PC-9 (cell line): ENCODE measurements at regions not wholly inside any gene's neighbourhood (a gene's known extent, or its start where the extent isn't known, plus 50 kb on each side); places are given as distances from the start of the nearest gene placed in this dataset.
"Not testable (repeated sequence)": the region's sequence is repeated elsewhere in the genome, so short reads cannot be mapped to it uniquely, and the experiment has no call there.

Experiments used
- BruUV-seq: library from RNA; stranded (reverse); fragments of 400-500 nt; replicated peaks from 2 replicates; lab custom pipeline; 2021; lab: Mats Ljungman, UMichigan
- CTCF ChIA-PET: fragments of 300-600 bp; sonication (Branson Sonifier 250); formaldehyde crosslinking; loops from one replicate; lab custom pipeline; 2022; ENCODE audit warnings: antibody characterized with exemption; lab: Charles Lee
- POLR2A ChIA-PET: fragments of 300-600 bp; sonication (Branson Sonifier 250); formaldehyde crosslinking; loops from one replicate; lab custom pipeline; 2022; ENCODE audit warnings: antibody characterized with exemption; ENCODE audit not compliant: unreplicated experiment; lab: Charles Lee
- DNase-seq, 2 experiments: peaks; one replicate each; pipeline versions ENCODE4 v3.0.0 to v3.0.0-alpha.2; 2015 to 2022; ENCODE audit warnings: mixed read lengths in 1 of 2
- H2AFZ ChIP-seq: fragments of 200-600 bp; sonication (generic); 2 replicates; pipeline ENCODE4 v1.8.1; 2017; ENCODE audit warnings: antibody characterized with exemption
- H3F3A ChIP-seq: fragments of 200-600 bp; sonication (generic); 2 replicates; pipeline ENCODE4 v1.8.1; 2017; ENCODE audit warnings: antibody characterized with exemption, mild to moderate bottlenecking, low read depth; ENCODE audit not compliant: insufficient read depth
- H3K27ac ChIP-seq: fragments of 200-600 bp; sonication (generic); 2 replicates; pipeline ENCODE4 v1.6.1; 2016; ENCODE audit warnings: mixed run types
- H3K27me3 ChIP-seq: fragments of 200-600 bp; sonication (generic); 2 replicates; pipeline ENCODE4 v1.6.1; 2016; ENCODE audit warnings: low read depth, mixed run types; ENCODE audit not compliant: insufficient read depth
- H3K36me3 ChIP-seq: fragments of 200-600 bp; sonication (generic); 2 replicates; pipeline ENCODE4 v1.6.1; 2016; ENCODE audit warnings: low read depth, mixed run types
- H3K4me1 ChIP-seq: fragments of 200-600 bp; sonication (generic); replicated peaks from 2 replicates; pipeline ENCODE4 v1.6.1; 2016; ENCODE audit warnings: mixed run types; ENCODE audit not compliant: insufficient read depth
- H3K4me2 ChIP-seq: fragments of 200-600 bp; sonication (generic); 2 replicates; pipeline ENCODE4 v1.6.1; 2017; ENCODE audit warnings: mixed run types
- H3K4me3 ChIP-seq: fragments of 200-600 bp; sonication (generic); 2 replicates; pipeline ENCODE4 v1.6.1; 2016; ENCODE audit warnings: mixed run types
- H3K79me2 ChIP-seq: fragments of 200-600 bp; sonication (generic); 2 replicates; pipeline ENCODE4 v1.6.1; 2017; ENCODE audit warnings: low read depth, mixed run types
- H3K9me2 ChIP-seq: fragments of 200-600 bp; sonication (generic); 2 replicates; pipeline ENCODE4 v1.8.1; 2017; ENCODE audit warnings: mild to moderate bottlenecking; ENCODE audit not compliant: insufficient read depth
- H3K9me3 ChIP-seq: fragments of 200-600 bp; sonication (generic); 2 replicates; pipeline ENCODE4 v1.8.1; 2016; ENCODE audit warnings: low read depth; ENCODE audit not compliant: insufficient read depth
- H4K20me1 ChIP-seq: fragments of 200-600 bp; sonication (generic); 2 replicates; pipeline ENCODE4 v1.8.1; 2017; ENCODE audit not compliant: insufficient read depth
- CTCF ChIP-seq: fragments of 200-600 bp; sonication (generic); conservative IDR thresholded peaks from 2 replicates; pipeline ENCODE4 v1.6.1; 2017; ENCODE audit warnings: mixed run types, antibody characterized with exemption, mild to moderate bottlenecking, moderate library complexity
- EZH2 ChIP-seq: fragments of 200-600 bp; sonication (generic); IDR thresholded peaks from 2 replicates; pipeline ENCODE4 v1.8.0; 2017; ENCODE audit warnings: antibody characterized with exemption, low read depth
- intact Hi-C: fragments of 100-400 bp; cut with micrococcal nuclease; formaldehyde crosslinking; loops from one replicate; pipeline ENCODE4 v1.10.0; 2022; ENCODE audit not compliant: unreplicated experiment

- H3K9me2 ChIP-seq, result no peaks in the 10 kb centered on the region
- no peak for DNase-seq
- H3K79me2 ChIP-seq, result no peaks in the 10 kb centered on the region
- no peaks in the 10 kb centered on the region for H3K4me1 ChIP-seq
- H3K27ac ChIP-seq, result no peak overlapping the region
- H4K20me1 ChIP-seq, result no peaks in the 10 kb centered on the region
- BruUV-seq, result no TSS peak
- peaks cover 93% of the 10 kb centered on the region for H3K27me3 ChIP-seq
- no peaks in the 10 kb centered on the region for H3F3A ChIP-seq
- intact Hi-C loops, result no loop called here
- H2AFZ ChIP-seq, result no peak overlapping the region
- no peak overlapping the region for H3K4me2 ChIP-seq
- TF ChIP-seq EZH2 (no peak), CTCF (no peak)
- no peak overlapping the region for H3K4me3 ChIP-seq
- ChIA-PET POLR2A (no interaction called here), CTCF (no interaction called here)
- no peaks in the 10 kb centered on the region for H3K9me3 ChIP-seq
- no peaks in the 10 kb centered on the region for H3K36me3 ChIP-seq
These were observed 254.0 kb downstream of the DLL1 start for GRCh38 chr6:170036916-170037315.

GRCh38 chr6:170036367-170036766, 254.5 kb downstream of the DLL1 start:
- H3K36me3 ChIP-seq, DNase-seq, intact Hi-C loops, H3K4me2 ChIP-seq, POLR2A ChIA-PET, H3K9me3 ChIP-seq, BruUV-seq, H4K20me1 ChIP-seq, H2AFZ ChIP-seq, H3K9me2 ChIP-seq, H3K4me3 ChIP-seq, CTCF ChIA-PET, H3K79me2 ChIP-seq, H3F3A ChIP-seq, H3K27ac ChIP-seq, H3K4me1 ChIP-seq: not testable (repeated sequence)
- H3K27me3 ChIP-seq, result peaks cover 93% of the 10 kb centered on the region

DNA sequence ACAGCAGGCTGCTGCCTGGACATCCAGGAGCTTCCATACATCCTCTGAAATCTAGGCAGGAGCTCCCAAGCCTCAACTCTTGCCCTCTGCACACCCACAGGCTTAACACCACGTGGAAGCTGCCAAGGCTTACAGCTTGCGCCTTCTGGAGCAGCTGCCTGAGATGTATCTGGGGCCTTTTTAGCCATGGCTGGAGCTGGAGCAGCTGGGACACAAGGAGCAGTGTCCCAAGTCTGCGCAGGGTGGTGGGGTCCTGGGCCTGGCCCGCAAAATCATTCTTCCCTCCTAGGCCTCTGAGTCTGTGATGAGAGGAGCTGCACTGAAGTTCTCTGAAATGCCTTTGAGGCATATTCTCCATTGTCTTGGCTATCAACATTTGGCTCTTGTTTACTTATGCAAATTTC, 255.0 kb downstream of the DLL1 start:
- BruUV-seq, result no TSS peak
- no peaks in the 10 kb centered on the region for H3K9me3 ChIP-seq
- H3K79me2 ChIP-seq, result no peaks in the 10 kb centered on the region
- H3K4me2 ChIP-seq, result no peak overlapping the region
- H3K27ac ChIP-seq, result no peak overlapping the region
- no peak overlapping the region for H3K4me3 ChIP-seq
- H3K27me3 ChIP-seq, result peaks cover 93% of the 10 kb centered on the region
- intact Hi-C loops, result no loop called here
- TF ChIP-seq EZH2, result no peak
- TF ChIP-seq CTCF, result no peak
- CTCF ChIA-PET, result no interaction called here
- no peaks in the 10 kb centered on the region for H3K9me2 ChIP-seq
- H3F3A ChIP-seq, result no peaks in the 10 kb centered on the region
- POLR2A ChIA-PET, result no interaction called here
- H2AFZ ChIP-seq, result no peak overlapping the region
- no peak for DNase-seq
- H3K4me1 ChIP-seq, result no peaks in the 10 kb centered on the region
- no peaks in the 10 kb centered on the region for H4K20me1 ChIP-seq
- no peaks in the 10 kb centered on the region for H3K36me3 ChIP-seq

DNA sequence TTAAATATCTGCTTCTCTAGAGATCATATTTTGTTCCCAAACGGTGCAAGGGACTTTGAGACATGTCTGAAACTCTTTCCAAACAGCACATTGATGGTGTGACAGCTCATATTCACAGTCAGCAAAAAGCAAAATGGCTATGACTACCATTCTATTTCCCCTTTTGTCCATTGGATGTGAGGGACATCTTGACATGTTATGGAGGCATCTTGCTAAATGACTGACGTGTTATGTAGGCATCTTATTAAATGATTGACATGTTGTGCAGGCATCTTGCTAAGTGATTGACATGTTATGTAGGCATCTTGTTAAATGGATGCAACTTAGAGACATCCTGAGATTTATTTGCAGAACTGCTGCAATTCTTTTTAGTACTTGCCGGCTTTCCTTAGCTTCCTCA, 255.8 kb downstream of the DLL1 start:
- BruUV-seq, result no TSS peak
- no peaks in the 10 kb centered on the region for H3F3A ChIP-seq
- DNase-seq, result no peak
- no peaks in the 10 kb centered on the region for H3K9me3 ChIP-seq
- H4K20me1 ChIP-seq, result no peaks in the 10 kb centered on the region
- H3K27ac ChIP-seq, result no peak overlapping the region
- H3K4me3 ChIP-seq, result no peak overlapping the region
- ChIA-PET POLR2A (no interaction called here), CTCF (no interaction called here)
- no peak overlapping the region for H2AFZ ChIP-seq
- peaks cover 93% of the 10 kb centered on the region for H3K27me3 ChIP-seq
- H3K4me2 ChIP-seq, result no peak overlapping the region
- H3K4me1 ChIP-seq, result no peaks in the 10 kb centered on the region
- no peaks in the 10 kb centered on the region for H3K79me2 ChIP-seq
- intact Hi-C loops, result no loop called here
- H3K36me3 ChIP-seq, result no peaks in the 10 kb centered on the region
- no peaks in the 10 kb centered on the region for H3K9me2 ChIP-seq
- no peak for TF ChIP-seq CTCF
- no peak for TF ChIP-seq EZH2
